Stimulated activated CD8-positive, alpha-beta memory T cell treated with anti-CD3 and anti-CD28 coated beads, Interleukin-7, amount 100 ng/mL, for 24 hours (primary cell): ENCODE measurements at regions not wholly inside any gene's neighbourhood (a gene's known extent, or its start where the extent isn't known, plus 50 kb on each side); places are given as distances from the start of the nearest gene placed in this dataset.

ENCODE experiments used
- DNase-seq: peaks from one replicate; pipeline ENCODE4 v3.0.0-alpha.2; 2020; ENCODE audit warnings: low read depth

DNA sequence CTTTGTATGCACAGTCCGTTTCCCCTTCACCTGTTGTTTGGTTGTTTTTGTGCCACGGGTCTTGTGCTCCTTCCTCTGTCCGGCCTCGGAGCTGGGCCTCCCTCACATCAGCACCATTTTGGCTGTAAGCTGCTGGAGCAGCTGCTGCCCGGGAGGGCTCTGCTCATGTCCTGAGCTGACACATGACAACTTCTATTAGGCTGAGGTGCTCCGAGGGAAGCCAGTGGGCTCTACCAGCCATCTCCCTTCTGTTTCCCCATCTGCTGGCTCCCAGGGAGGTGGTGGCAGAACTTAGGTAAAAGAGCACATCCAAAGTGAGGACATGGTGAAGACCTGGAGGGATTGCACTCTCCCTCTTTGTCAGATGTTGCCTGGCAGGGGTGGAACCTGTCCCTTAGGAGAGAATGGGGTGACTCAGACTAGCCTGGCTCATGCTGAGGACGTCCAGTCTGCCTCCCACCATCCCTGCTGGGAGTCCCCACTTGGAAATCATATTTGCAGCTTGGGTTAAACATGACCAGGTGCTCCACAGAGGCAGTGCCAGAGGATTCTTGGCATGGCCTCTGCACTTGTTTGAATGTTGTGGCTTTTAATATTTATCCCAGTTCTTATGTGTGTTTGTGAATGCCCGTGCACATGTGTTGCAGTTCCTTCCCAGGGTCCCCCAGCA is 49.8 kb upstream of the TNP1 start:
- DNase-seq, result no peak
